HepG2 (cell line): ENCODE measurements at regions not wholly inside any gene's neighbourhood (a gene's known extent, or its start where the extent isn't known, plus 50 kb on each side); places are given as distances from the start of the nearest gene placed in this dataset.
A peak's percentile ranks its signal among the peaks of the same experiment; 100 is the strongest.

ENCODE experiments used
- CHD4 ChIP-seq: fragments of 200-600 bp; sonication (generic); IDR thresholded peaks from 2 replicates; pipeline ENCODE4 v1.7.0; 2017; ENCODE audit warnings: mild to moderate bottlenecking, low read length, borderline replicate concordance
- DPF2 ChIP-seq: sonication (generic); formaldehyde crosslinking; IDR thresholded peaks from 2 replicates; pipeline ENCODE4 v1.4.0; 2020; ENCODE audit warnings: mild to moderate bottlenecking, low read depth, missing genetic modification reagents, borderline replicate concordance
- GATAD1 ChIP-seq: IDR thresholded peaks from 2 replicates; pipeline ENCODE4 v1.6.1; 2016; ENCODE audit warnings: missing genetic modification reagents, missing compliant biosample characterization
- HOXA3 ChIP-seq: sonication (generic); formaldehyde crosslinking; IDR thresholded peaks from 2 replicates; pipeline ENCODE4 v1.5.0; 2020; ENCODE audit warnings: missing genetic modification reagents
- KDM1A ChIP-seq: IDR thresholded peaks from 2 replicates; pipeline ENCODE4 v1.6.1; 2016; ENCODE audit warnings: missing compliant biosample characterization
- MXI1 ChIP-seq: IDR thresholded peaks from 3 replicates; pipeline ENCODE4 v1.6.1; 2012; ENCODE audit warnings: low read depth, low read length, inconsistent platforms, borderline replicate concordance
- TBL1XR1 ChIP-seq: fragments of 150-350 bp; IDR thresholded peaks from 2 replicates; pipeline ENCODE4 v1.6.1; 2014; ENCODE audit warnings: borderline replicate concordance, low read length; ENCODE audit not compliant: partially characterized antibody
- TSC22D2 ChIP-seq: sonication (generic); formaldehyde crosslinking; IDR thresholded peaks from 2 replicates; pipeline ENCODE4 v1.5.1; 2020; ENCODE audit warnings: missing genetic modification reagents, mild to moderate bottlenecking, borderline replicate concordance
- YEATS4 ChIP-seq: sonication (generic); formaldehyde crosslinking; IDR thresholded peaks from 2 replicates; pipeline ENCODE4 v1.4.0; 2020; ENCODE audit warnings: missing genetic modification reagents, borderline replicate concordance
- ZMYM3 ChIP-seq: sonication (generic); formaldehyde crosslinking; IDR thresholded peaks from 2 replicates; pipeline ENCODE4 v1.5.1; 2020; ENCODE audit warnings: mild to moderate bottlenecking, missing genetic modification reagents
- ZNF652 ChIP-seq: IDR thresholded peaks from 2 replicates; pipeline ENCODE4 v1.6.1; 2016; ENCODE audit warnings: low read depth, borderline replicate concordance
- ZNF816 ChIP-seq: sonication (generic); formaldehyde crosslinking; IDR thresholded peaks from 2 replicates; pipeline ENCODE4 v1.8.0; 2022; ENCODE audit warnings: missing genetic modification reagents, mild to moderate bottlenecking, borderline replicate concordance
- TF ChIP-seq, protein P1 (sequence below): sonication (generic); formaldehyde crosslinking; IDR thresholded peaks from 2 replicates; pipeline ENCODE4 v1.4.0; 2020; ENCODE audit warnings: mild to moderate bottlenecking, missing genetic modification reagents
- TF ChIP-seq, protein P2 (sequence below): sonication (generic); formaldehyde crosslinking; IDR thresholded peaks from 2 replicates; pipeline ENCODE4 v1.8.0; 2022; ENCODE audit warnings: missing genetic modification reagents, mild to moderate bottlenecking, borderline replicate concordance
- TF ChIP-seq, protein P3 (sequence below): sonication (generic); formaldehyde crosslinking; IDR thresholded peaks from 2 replicates; pipeline ENCODE4 v1.8.0; 2022; ENCODE audit warnings: low read depth, missing genetic modification reagents
- TF ChIP-seq, protein P4 (sequence below): IDR thresholded peaks from 2 replicates; pipeline ENCODE4 v1.6.1; 2016; ENCODE audit warnings: low read depth, control low read depth
- TF ChIP-seq, protein P5 (sequence below): sonication (generic); formaldehyde crosslinking; IDR thresholded peaks from 2 replicates; pipeline ENCODE4 v1.8.0; 2022; ENCODE audit warnings: mild to moderate bottlenecking, missing genetic modification reagents
- TF ChIP-seq, protein P6 (sequence below): IDR thresholded peaks from 2 replicates; pipeline ENCODE4 v1.6.1; 2016; ENCODE audit warnings: control low read depth

DNA sequence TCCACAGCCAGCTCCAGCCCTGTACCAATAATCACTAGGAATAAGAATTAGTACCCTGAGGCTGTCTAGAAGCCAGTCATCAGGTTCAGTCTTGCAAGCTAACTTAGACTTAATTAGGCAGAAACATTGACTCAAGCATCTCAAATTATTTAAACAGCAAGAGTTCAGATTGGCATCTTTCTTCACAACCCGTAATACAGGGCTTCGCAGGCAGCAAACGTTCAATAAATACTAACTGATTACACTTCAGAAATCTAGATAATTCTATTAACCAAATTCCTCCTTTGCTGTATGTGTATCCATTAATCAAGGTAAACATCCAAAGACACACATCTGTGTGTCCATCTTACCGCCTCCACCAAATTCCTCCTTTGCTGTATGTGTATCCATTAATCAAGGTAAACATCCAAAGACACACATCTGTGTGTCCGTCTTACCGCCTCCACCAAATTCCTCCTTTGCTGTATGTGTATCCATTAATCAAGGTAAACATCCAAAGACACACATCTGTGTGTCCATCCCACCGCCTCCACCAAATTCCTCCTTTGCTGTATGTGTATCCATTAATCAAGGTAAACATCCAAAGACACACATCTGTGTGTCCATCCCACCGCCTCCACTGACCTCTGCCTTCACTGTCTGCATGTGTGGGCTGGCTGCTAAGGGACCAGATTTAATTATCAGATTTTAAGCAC, 158.9 kb downstream of the SUCLG1 start (continued):
- TF ChIP-seq, protein P1, sequence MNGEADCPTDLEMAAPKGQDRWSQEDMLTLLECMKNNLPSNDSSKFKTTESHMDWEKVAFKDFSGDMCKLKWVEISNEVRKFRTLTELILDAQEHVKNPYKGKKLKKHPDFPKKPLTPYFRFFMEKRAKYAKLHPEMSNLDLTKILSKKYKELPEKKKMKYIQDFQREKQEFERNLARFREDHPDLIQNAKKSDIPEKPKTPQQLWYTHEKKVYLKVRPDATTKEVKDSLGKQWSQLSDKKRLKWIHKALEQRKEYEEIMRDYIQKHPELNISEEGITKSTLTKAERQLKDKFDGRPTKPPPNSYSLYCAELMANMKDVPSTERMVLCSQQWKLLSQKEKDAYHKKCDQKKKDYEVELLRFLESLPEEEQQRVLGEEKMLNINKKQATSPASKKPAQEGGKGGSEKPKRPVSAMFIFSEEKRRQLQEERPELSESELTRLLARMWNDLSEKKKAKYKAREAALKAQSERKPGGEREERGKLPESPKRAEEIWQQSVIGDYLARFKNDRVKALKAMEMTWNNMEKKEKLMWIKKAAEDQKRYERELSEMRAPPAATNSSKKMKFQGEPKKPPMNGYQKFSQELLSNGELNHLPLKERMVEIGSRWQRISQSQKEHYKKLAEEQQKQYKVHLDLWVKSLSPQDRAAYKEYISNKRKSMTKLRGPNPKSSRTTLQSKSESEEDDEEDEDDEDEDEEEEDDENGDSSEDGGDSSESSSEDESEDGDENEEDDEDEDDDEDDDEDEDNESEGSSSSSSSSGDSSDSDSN: peak; percentile 40
- peak; percentile 5 for TF ChIP-seq TBL1XR1
- TF ChIP-seq, protein P2, sequence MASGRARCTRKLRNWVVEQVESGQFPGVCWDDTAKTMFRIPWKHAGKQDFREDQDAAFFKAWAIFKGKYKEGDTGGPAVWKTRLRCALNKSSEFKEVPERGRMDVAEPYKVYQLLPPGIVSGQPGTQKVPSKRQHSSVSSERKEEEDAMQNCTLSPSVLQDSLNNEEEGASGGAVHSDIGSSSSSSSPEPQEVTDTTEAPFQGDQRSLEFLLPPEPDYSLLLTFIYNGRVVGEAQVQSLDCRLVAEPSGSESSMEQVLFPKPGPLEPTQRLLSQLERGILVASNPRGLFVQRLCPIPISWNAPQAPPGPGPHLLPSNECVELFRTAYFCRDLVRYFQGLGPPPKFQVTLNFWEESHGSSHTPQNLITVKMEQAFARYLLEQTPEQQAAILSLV (CRISPR knock-in tag): peak; percentile 18; the same call in 1 of the 2 replicates
- TF ChIP-seq, protein P3, sequence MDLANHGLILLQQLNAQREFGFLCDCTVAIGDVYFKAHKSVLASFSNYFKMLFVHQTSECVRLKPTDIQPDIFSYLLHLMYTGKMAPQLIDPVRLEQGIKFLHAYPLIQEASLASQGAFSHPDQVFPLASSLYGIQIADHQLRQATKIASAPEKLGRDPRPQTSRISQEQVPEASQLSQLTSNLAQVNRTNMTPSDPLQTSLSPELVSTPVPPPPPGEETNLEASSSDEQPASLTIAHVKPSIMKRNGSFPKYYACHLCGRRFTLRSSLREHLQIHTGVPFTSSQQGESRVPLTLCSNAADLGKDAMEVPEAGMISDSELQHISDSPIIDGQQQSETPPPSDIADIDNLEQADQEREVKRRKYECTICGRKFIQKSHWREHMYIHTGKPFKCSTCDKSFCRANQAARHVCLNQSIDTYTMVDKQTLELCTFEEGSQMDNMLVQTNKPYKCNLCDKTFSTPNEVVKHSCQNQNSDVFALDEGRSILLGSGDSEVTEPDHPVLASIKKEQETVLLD (CRISPR knock-in tag): peak; percentile 66
- TF ChIP-seq ZMYM3: peak; percentile 60; the same call in 1 of the 2 replicates
- TF ChIP-seq, protein P4, sequence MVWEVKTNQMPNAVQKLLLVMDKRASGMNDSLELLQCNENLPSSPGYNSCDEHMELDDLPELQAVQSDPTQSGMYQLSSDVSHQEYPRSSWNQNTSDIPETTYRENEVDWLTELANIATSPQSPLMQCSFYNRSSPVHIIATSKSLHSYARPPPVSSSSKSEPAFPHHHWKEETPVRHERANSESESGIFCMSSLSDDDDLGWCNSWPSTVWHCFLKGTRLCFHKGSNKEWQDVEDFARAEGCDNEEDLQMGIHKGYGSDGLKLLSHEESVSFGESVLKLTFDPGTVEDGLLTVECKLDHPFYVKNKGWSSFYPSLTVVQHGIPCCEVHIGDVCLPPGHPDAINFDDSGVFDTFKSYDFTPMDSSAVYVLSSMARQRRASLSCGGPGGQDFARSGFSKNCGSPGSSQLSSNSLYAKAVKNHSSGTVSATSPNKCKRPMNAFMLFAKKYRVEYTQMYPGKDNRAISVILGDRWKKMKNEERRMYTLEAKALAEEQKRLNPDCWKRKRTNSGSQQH (CRISPR knock-in tag): peak; percentile 54; the same call in 1 of the 2 replicates
- TF ChIP-seq YEATS4 (CRISPR knock-in tag): peak; percentile 69; the same call in 1 of the 2 replicates
- TF ChIP-seq TSC22D2 (CRISPR knock-in tag): peak; percentile 80; the same call in 1 of the 2 replicates
- peak; percentile 70; the same call in 1 of the 2 replicates for TF ChIP-seq GATAD1
- TF ChIP-seq HOXA3 (CRISPR knock-in tag): peak; percentile 81
- TF ChIP-seq, protein P5, sequence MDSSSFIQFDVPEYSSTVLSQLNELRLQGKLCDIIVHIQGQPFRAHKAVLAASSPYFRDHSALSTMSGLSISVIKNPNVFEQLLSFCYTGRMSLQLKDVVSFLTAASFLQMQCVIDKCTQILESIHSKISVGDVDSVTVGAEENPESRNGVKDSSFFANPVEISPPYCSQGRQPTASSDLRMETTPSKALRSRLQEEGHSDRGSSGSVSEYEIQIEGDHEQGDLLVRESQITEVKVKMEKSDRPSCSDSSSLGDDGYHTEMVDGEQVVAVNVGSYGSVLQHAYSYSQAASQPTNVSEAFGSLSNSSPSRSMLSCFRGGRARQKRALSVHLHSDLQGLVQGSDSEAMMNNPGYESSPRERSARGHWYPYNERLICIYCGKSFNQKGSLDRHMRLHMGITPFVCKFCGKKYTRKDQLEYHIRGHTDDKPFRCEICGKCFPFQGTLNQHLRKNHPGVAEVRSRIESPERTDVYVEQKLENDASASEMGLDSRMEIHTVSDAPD: peak; percentile 85; the same call in 1 of the 2 replicates
- TF ChIP-seq MXI1: 0 out of 3 replicates have a peak, but pooled peaks have one; percentile 9
- TF ChIP-seq, protein P6, sequence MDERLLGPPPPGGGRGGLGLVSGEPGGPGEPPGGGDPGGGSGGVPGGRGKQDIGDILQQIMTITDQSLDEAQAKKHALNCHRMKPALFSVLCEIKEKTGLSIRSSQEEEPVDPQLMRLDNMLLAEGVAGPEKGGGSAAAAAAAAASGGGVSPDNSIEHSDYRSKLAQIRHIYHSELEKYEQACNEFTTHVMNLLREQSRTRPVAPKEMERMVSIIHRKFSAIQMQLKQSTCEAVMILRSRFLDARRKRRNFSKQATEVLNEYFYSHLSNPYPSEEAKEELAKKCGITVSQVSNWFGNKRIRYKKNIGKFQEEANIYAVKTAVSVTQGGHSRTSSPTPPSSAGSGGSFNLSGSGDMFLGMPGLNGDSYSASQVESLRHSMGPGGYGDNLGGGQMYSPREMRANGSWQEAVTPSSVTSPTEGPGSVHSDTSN (CRISPR knock-in tag): peak; percentile 54; the same call in 1 of the 2 replicates
- TF ChIP-seq CHD4: peak; percentile 59; the same call in 1 of the 2 replicates
- peak; percentile 99 for TF ChIP-seq DPF2 (CRISPR knock-in tag)
- TF ChIP-seq ZNF816 (CRISPR knock-in tag): peak; percentile 89; the same call in 1 of the 2 replicates
- TF ChIP-seq KDM1A (CRISPR knock-in tag): peak; percentile 90
- peak; percentile 71; the same call in 1 of the 2 replicates for TF ChIP-seq ZNF652
